Kidney epithelial cell (primary cell): ENCODE measurements at regions not wholly inside any gene's neighbourhood (a gene's known extent, or its start where the extent isn't known, plus 50 kb on each side); places are given as distances from the start of the nearest gene placed in this dataset.

ENCODE experiments used
- DNase-seq: peaks from one replicate; pipeline ENCODE4 v3.0.0-alpha.2; 2010; ENCODE audit warnings: low read depth
- H3K27me3 ChIP-seq: 2 replicates; pipeline ENCODE4 v1.6.0; 2011; ENCODE audit warnings: low read length; ENCODE audit not compliant: control insufficient read depth, insufficient read depth
- H3K36me3 ChIP-seq: 2 replicates; pipeline ENCODE4 v1.5.1; 2011; ENCODE audit warnings: low read length; ENCODE audit not compliant: control insufficient read depth, insufficient read depth
- H3K4me3 ChIP-seq: 2 replicates; pipeline ENCODE4 v1.5.1; 2011; ENCODE audit warnings: low read depth, mild to moderate bottlenecking, control low read depth, low read length
- CTCF ChIP-seq: IDR thresholded peaks from 2 replicates; pipeline ENCODE4 v1.5.1; 2011; ENCODE audit warnings: mild to moderate bottlenecking, moderate library complexity, low read length, control low read depth, inconsistent platforms; ENCODE audit not compliant: insufficient read depth, poor library complexity, severe bottlenecking

GRCh38 chr10:33715303-33715975 is 381.0 kb upstream of the NRP1 start:
- Histone ChIP-seq H3K27me3 (no peaks in the 10 kb centered on the region), H3K4me3 (no peak overlapping the region), H3K36me3 (no peaks in the 10 kb centered on the region)
- TF ChIP-seq CTCF, result no peak
- DNase-seq, result no peak

GRCh38 chr10:33712825-33713224 is 378.4 kb upstream of the NRP1 start:
- no peaks in the 10 kb centered on the region for H3K36me3 ChIP-seq
- no peak for TF ChIP-seq CTCF
- H3K27me3 ChIP-seq, result no peaks in the 10 kb centered on the region
- DNase-seq, result no peak
- no peak overlapping the region for H3K4me3 ChIP-seq

- no peak for DNase-seq
- no peak for TF ChIP-seq CTCF
- H3K4me3 ChIP-seq, result no peak overlapping the region
- no peaks in the 10 kb centered on the region for H3K36me3 ChIP-seq
- H3K27me3 ChIP-seq, result no peaks in the 10 kb centered on the region
Observed at GRCh38 chr10:33710006-33710405, 375.5 kb upstream of the NRP1 start.

- no peak for TF ChIP-seq CTCF
- H3K4me3 ChIP-seq, result no peak overlapping the region
- no peak for DNase-seq
- no peaks in the 10 kb centered on the region for H3K36me3 ChIP-seq
- H3K27me3 ChIP-seq, result no peaks in the 10 kb centered on the region
Observed at GRCh38 chr10:33709008-33709753, 374.7 kb upstream of the NRP1 start.

- no peak overlapping the region for H3K4me3 ChIP-seq
- DNase-seq, result no peak
- no peak for TF ChIP-seq CTCF
Observed at GRCh38 chr10:33708561-33708960, 374.1 kb upstream of the NRP1 start.

More at GRCh38 chr10:33708561-33708960, 374.1 kb upstream of the NRP1 start:
- Histone ChIP-seq H3K36me3 (no peaks in the 10 kb centered on the region), H3K27me3 (no peaks in the 10 kb centered on the region)
